Neural progenitor cell (in vitro differentiated cells): ENCODE measurements at regions not wholly inside any gene's neighbourhood (a gene's known extent, or its start where the extent isn't known, plus 50 kb on each side); places are given as distances from the start of the nearest gene placed in this dataset.

Source experiments
- EZH2phosphoT487 ChIP-seq: fragments of 200-600 bp; sonication (generic); IDR thresholded peaks from 2 replicates; pipeline ENCODE4 v1.6.1; 2017; ENCODE audit warnings: antibody characterized with exemption
- TF ChIP-seq, protein P1 (sequence below): fragments of 200-600 bp; sonication (generic); IDR thresholded peaks from 2 replicates; pipeline ENCODE4 v1.5.1; 2017; ENCODE audit warnings: antibody characterized with exemption, mild to moderate bottlenecking

DNA sequence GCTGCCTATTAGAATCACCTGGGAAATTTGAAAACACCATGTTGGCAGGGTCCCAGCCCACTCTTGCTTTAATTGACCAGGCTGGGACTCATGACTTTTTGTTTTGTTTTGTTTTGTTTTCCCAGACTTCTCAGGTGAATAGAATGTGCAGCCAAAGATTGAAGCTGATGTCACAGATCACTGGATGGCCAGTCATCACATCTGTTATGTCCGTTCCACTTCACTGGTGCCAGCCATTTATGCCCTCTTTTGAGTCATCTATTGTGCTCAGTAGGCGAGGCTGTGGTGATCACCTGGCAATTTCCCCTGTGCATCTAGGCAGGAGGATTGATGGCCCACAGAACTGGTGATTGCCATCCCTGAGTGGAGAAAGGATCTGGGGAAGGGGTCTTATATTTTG lies 297.3 kb downstream of the INSC start:
- TF ChIP-seq, protein P1, sequence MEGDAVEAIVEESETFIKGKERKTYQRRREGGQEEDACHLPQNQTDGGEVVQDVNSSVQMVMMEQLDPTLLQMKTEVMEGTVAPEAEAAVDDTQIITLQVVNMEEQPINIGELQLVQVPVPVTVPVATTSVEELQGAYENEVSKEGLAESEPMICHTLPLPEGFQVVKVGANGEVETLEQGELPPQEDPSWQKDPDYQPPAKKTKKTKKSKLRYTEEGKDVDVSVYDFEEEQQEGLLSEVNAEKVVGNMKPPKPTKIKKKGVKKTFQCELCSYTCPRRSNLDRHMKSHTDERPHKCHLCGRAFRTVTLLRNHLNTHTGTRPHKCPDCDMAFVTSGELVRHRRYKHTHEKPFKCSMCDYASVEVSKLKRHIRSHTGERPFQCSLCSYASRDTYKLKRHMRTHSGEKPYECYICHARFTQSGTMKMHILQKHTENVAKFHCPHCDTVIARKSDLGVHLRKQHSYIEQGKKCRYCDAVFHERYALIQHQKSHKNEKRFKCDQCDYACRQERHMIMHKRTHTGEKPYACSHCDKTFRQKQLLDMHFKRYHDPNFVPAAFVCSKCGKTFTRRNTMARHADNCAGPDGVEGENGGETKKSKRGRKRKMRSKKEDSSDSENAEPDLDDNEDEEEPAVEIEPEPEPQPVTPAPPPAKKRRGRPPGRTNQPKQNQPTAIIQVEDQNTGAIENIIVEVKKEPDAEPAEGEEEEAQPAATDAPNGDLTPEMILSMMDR, result no peak
- TF ChIP-seq EZH2phosphoT487, result no peak
